ENCODE measurements at regions not wholly inside any gene's neighbourhood (a gene's known extent, or its start where the extent isn't known, plus 50 kb on each side); places are given as distances from the start of the nearest gene placed in this dataset.

DNA sequence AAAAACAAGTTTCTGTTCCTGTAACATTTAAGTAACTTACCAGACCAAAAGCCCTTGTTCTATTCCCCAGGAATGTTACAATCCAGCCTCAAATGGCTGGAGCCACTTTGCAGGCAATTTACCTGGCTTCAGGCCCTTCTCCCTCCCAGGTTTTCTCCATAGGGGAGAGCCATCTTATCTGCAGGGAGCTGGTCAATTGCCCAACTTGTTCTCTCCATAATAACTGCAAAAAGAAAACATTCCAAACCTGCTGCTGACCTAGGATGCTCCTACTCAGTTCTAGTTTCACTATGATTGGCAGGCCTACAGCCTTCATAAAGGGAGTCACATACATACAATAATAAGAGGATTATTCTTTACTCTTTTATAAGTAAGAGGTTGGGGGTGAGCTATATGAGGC, 670.7 kb downstream of the PCDH7 start:
- Mint-ChIP-seq H3K36me3 (ENCODE audit: insufficient read depth in 1 of 3, low read depth in 3 of 3) (no peaks in the 10 kb centered on the region), H3K4me3 (no peak overlapping the region), H3K4me1 (peaks cover 5% of the 10 kb centered on the region in 2 experiments), H3K27me3 (ENCODE audit: low read depth) (no peaks in the 10 kb centered on the region), H3K27ac (peak overlapping the region in 1 of 3 experiments; percentile 40; a peak in 1 of 7 replicates), H3K9me3 (no peaks in the 10 kb centered on the region)
- Histone ChIP-seq H4K91ac (ENCODE audit: insufficient read length, low read depth, low read length) (no peak overlapping the region), H3K27ac (ENCODE audit: insufficient read length, low read depth, low read length) (no peak overlapping the region), H4K20me1 (ENCODE audit: control insufficient read depth, insufficient read depth, insufficient read length) (no peaks in the 10 kb centered on the region), H3K79me2 (ENCODE audit: insufficient read depth, low read length) (no peaks in the 10 kb centered on the region), H4K8ac (replicated peaks; ENCODE audit: insufficient read length, low read depth, low read length) (no peak overlapping the region), H2AK5ac (ENCODE audit: insufficient read length, low read length) (no peak overlapping the region), H3K14ac (ENCODE audit: insufficient read depth, low read length) (no peak overlapping the region), H3K23ac (ENCODE audit: insufficient read length, low read depth, low read length) (no peak overlapping the region), H2BK5ac (ENCODE audit: insufficient read length, low read length) (no peak overlapping the region), H3K56ac (ENCODE audit: insufficient read length, low read depth, low read length) (no peak overlapping the region), H3K4me1 (ENCODE audit: insufficient read depth, low read length) (no peaks in the 10 kb centered on the region; the same call in 1 of the 2 replicates), H3K23me2 (ENCODE audit: insufficient read length, low read depth, low read length, poor library complexity, severe bottlenecking) (no peaks in the 10 kb centered on the region), H3K18ac (ENCODE audit: insufficient read length, low read depth, low read length) (no peak overlapping the region), H4K5ac (ENCODE audit: insufficient read length, low read depth, low read length) (no peak overlapping the region), H2AFZ (ENCODE audit: low read length) (no peak overlapping the region), H3K4ac (ENCODE audit: low read depth, low read length) (no peak overlapping the region), H3K79me1 (ENCODE audit: insufficient read depth, low read depth, low read length, poor library complexity, severe bottlenecking) (no peaks in the 10 kb centered on the region), H3K4me2 (ENCODE audit: insufficient read depth, insufficient read length, low read length) (no peak overlapping the region), H3K27me3 (ENCODE audit: insufficient read depth, low read length) (no peaks in the 10 kb centered on the region), H2BK20ac (ENCODE audit: low read depth, low read length, poor library complexity, severe bottlenecking) (no peak overlapping the region), H3T11ph (ENCODE audit: low read length) (no peak overlapping the region), H3K9ac (ENCODE audit: extremely low read depth, insufficient read length, low read length) (no peak overlapping the region), H3K9me3 (ENCODE audit: control insufficient read depth, low read depth, low read length) (no peaks in the 10 kb centered on the region), H2BK15ac (ENCODE audit: low read depth, low read length) (no peak overlapping the region), H2BK12ac (ENCODE audit: insufficient read length, low read depth, low read length) (no peak overlapping the region), H2BK120ac (ENCODE audit: low read depth, low read length, poor library complexity, severe bottlenecking) (no peak overlapping the region)
- TF ChIP-seq, protein P1, sequence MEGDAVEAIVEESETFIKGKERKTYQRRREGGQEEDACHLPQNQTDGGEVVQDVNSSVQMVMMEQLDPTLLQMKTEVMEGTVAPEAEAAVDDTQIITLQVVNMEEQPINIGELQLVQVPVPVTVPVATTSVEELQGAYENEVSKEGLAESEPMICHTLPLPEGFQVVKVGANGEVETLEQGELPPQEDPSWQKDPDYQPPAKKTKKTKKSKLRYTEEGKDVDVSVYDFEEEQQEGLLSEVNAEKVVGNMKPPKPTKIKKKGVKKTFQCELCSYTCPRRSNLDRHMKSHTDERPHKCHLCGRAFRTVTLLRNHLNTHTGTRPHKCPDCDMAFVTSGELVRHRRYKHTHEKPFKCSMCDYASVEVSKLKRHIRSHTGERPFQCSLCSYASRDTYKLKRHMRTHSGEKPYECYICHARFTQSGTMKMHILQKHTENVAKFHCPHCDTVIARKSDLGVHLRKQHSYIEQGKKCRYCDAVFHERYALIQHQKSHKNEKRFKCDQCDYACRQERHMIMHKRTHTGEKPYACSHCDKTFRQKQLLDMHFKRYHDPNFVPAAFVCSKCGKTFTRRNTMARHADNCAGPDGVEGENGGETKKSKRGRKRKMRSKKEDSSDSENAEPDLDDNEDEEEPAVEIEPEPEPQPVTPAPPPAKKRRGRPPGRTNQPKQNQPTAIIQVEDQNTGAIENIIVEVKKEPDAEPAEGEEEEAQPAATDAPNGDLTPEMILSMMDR (conservative IDR thresholded peaks at IDR 0.05): no peak
- no peak for DNase-seq

Data from H9 (cell line).